Lung (tissue), 11 donors: ENCODE measurements at regions not wholly inside any gene's neighbourhood (a gene's known extent, or its start where the extent isn't known, plus 50 kb on each side); places are given as distances from the start of the nearest gene placed in this dataset.

Source experiments
- ATAC-seq: fragments of 200-7000 bp; cut with Tn5 transposase; one replicate; pipeline ENCODE4 v1.9.1; 2020; ENCODE audit warnings: moderate number of reproducible peaks; ENCODE audit not compliant: insufficient read depth, low FRiP score
- DNase-seq, 3 donors: peaks; one replicate each; pipeline ENCODE4 v3.0.0-alpha.2; 2013 to 2017
- H3K27ac ChIP-seq, 2 donors: one replicate each; pipeline ENCODE4 v1.5.1; 2013; ENCODE audit warnings: mild to moderate bottlenecking in 2 of 2, moderate library complexity in 2 of 2, control low read depth in 1 of 2, inconsistent platforms in 1 of 2, low read depth in 1 of 2, low read length in 1 of 2
- H3K27me3 ChIP-seq, 3 donors: one replicate each; pipeline ENCODE4 v1.5.1; 2013; ENCODE audit warnings: low read length in 2 of 3; ENCODE audit not compliant: control insufficient read depth in 3 of 3, insufficient read depth in 3 of 3
- H3K36me3 ChIP-seq, 4 donors: one replicate each; pipeline ENCODE4 v1.5.1; 2013; ENCODE audit warnings: low read length in 4 of 4, mild to moderate bottlenecking in 1 of 4, moderate library complexity in 1 of 4; ENCODE audit not compliant: control insufficient read depth in 4 of 4, insufficient read depth in 4 of 4
- H3K4me1 ChIP-seq, 5 donors: one replicate each; pipeline ENCODE4 v1.5.1; 2013; ENCODE audit warnings: low read length in 5 of 5, mild to moderate bottlenecking in 2 of 5, moderate library complexity in 1 of 5; ENCODE audit not compliant: control insufficient read depth in 5 of 5, insufficient read depth in 5 of 5
- H3K4me3 ChIP-seq: one replicate; pipeline ENCODE4 v1.5.1; 2013; ENCODE audit warnings: mild to moderate bottlenecking, control low read depth, moderate library complexity
- H3K9ac ChIP-seq, 2 donors: one replicate each; pipeline ENCODE4 v1.5.1; 2013; ENCODE audit warnings: low read length in 2 of 2, control low read depth in 1 of 2; ENCODE audit not compliant: insufficient read depth in 1 of 2
- H3K9me3 ChIP-seq, 4 donors: one replicate each; pipeline ENCODE4 v1.5.1; 2013; ENCODE audit warnings: low read length in 3 of 4, mild to moderate bottlenecking in 1 of 4, moderate library complexity in 1 of 4; ENCODE audit not compliant: control insufficient read depth in 4 of 4, insufficient read depth in 3 of 4
- CTCF ChIP-seq: IDR thresholded peaks from 2 replicates; pipeline ENCODE4 v1.5.1; 2012; ENCODE audit warnings: mild to moderate bottlenecking; ENCODE audit errors: control extremely low read depth, extremely low read depth
- WGBS, 2 donors: extraction: QIAGEN DNeasy Blood & Tissue Kit; methylation state at CpG; one replicate each; pipeline ENCODE4 v1.1.7; 2013; 5-methylcytosine and 5-hydroxymethylcytosine counted together
- donor health status: control.
- donor health status: control.
- donor health status: Bipolar disorder and iron deficiency.
- donor health status: healthy.
- donor health status: DM: yes; HTN: yes; CAD: no.

- Histone ChIP-seq H3K27me3 (no peaks in the 10 kb centered on the region), H3K36me3 (no peaks in the 10 kb centered on the region), H3K9ac (no peak overlapping the region), H3K4me3 (no peak overlapping the region), H3K4me1 (no peaks in the 10 kb centered on the region), H3K27ac (no peak overlapping the region), H3K9me3 (peaks cover 0 to 4% (median 0%) of the 10 kb centered on the region in 4 donors)
- DNase-seq: no peak
- no peak for ATAC-seq
- TF ChIP-seq CTCF: no peak
- WGBS, 2 donors: 92 to 96% methylated on average over 1 of the region's 1 CpG
These were observed 295.2 kb upstream of the POGK start for GRCh38 chr1:166544036-166544435.

GRCh38 chr1:166544561-166544960 is 294.7 kb upstream of the POGK start:
- no peak overlapping the region for H3K4me3 ChIP-seq
- H3K36me3 ChIP-seq: no peaks in the 10 kb centered on the region
- no peak overlapping the region for H3K27ac ChIP-seq
- no peaks in the 10 kb centered on the region for H3K27me3 ChIP-seq
- 71 to 86% methylated on average over 1 of the region's 1 CpG for whole genome bisulfite sequencing, 2 donors
- no peak for TF ChIP-seq CTCF
- H3K4me1 ChIP-seq: no peaks in the 10 kb centered on the region
- no peak for DNase-seq
- ATAC-seq: no peak
- peaks cover 0 to 4% (median 0%) of the 10 kb centered on the region in 4 donors for H3K9me3 ChIP-seq
- no peak overlapping the region for H3K9ac ChIP-seq

GRCh38 chr1:166552706-166553105 is 286.6 kb upstream of the POGK start:
- Histone ChIP-seq H3K4me1 (no peaks in the 10 kb centered on the region), H3K27me3 (no peaks in the 10 kb centered on the region), H3K27ac (no peak overlapping the region)

More at GRCh38 chr1:166552706-166553105, 286.6 kb upstream of the POGK start:
- no peak for ATAC-seq
- no peak for TF ChIP-seq CTCF
- H3K9ac ChIP-seq: no peak overlapping the region
- H3K36me3 ChIP-seq: no peaks in the 10 kb centered on the region
- WGBS, 2 donors: 27 to 79% methylated on average over 1 of the region's 1 CpG
- no peak for DNase-seq
- no peak overlapping the region for H3K4me3 ChIP-seq
- H3K9me3 ChIP-seq: peaks cover 0 to 7% (median under 1%) of the 10 kb centered on the region in 4 donors
